NCI-H345 (cell line): ENCODE measurements at regions not wholly inside any gene's neighbourhood (a gene's known extent, or its start where the extent isn't known, plus 50 kb on each side); places are given as distances from the start of the nearest gene placed in this dataset.

ENCODE experiments used
- DNase-seq: peaks from one replicate; lab custom pipeline; 2025; lab: John Stamatoyannopoulos, UW

DNA sequence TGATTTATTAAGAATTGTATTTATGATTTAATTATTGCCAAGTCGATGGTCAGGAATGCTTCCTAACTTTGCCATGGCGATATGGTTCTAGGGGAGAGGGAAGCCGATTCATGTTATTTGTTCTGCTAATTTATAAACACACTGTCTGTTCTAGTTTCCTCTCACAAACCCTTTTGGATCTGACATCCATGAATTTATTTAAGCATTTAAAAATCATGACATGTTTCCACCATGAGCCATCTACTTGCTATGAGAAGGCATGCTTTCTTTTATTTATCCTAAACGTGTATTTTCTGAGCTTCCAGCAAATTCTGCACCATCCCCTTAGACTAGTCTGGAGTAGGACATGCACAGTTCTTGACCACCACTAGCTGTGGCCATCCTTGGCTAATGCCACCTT, 136.6 kb upstream of the STC2 start:
- no peak for DNase-seq

DNA sequence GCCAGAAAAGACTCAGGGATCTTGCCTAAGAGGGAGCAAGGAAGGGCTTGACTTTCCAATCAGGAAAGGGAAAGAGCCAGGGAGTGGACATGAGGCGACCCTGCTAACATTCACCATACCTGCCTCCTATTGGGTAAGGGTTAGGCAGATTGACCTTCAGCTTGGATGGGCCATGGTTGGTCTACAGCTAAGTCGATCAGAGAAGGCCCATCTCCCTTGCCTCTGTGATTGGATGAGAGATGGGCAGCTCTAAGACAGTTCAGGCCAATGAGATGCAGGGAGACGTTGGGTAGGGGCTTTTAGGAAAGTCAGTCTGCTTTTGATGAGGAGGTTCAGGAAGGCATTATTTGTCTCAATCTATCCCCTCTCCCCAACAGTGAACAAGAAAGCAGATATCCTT, 135.0 kb upstream of the STC2 start:
- no peak for DNase-seq

DNA sequence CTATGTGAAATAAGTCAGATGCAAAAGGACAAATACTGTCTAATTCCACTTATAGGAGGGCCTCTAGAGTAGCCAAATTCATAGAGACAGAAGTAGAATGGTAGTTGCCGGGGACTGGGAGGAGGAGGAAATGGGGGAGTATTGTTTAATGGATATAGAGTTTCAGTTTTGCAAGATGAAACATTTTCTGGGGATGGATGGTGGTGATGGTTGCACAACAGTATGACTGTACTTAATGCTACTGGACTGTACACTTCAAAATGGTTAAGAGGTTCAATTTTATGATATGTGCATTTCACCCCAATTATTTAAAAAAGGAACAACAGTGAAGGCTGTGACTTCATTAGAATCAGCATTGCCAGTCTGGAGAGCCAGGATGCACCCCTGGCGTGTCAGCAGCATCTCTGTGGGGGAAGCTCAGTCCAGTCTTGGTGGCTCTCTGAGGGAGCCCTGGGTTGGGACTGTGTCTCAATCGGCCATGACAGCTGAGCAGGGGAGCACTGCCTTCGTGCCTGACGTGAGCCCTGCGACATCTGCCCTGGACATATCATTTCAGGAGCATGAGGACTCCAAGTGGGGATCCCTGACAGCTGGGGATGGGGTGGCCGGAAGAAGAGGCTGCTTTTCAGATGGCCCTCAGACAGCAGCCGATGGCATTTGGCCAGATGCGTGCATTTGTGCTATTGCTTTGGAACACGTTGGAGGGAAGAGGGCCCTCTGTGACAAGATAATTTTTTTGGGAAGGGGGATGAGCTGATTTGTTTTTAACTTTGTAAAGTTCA, 130.8 kb upstream of the STC2 start:
- no peak for DNase-seq

DNA sequence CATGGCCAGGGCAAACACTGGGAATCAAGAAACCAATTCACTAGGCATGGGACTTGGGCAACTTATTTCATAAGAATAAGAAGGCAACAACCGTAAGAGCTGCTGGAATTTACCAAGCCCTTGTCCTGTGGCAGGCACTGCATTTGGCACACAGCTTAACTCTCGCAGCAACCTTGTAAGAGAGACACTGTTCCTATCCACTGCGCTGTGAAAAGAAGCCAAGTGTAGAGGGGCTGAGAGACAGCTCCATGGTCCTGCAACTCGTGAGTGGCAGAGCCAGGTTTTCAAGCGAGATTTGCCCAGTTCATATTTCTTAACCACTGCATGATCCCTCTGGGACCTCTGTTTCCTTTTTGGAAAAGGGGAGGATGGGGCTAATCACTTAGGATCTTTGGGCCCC, 129.3 kb upstream of the STC2 start:
- no peak for DNase-seq

GRCh38 chr5:173456751-173457171, 128.5 kb upstream of the STC2 start:
- no peak for DNase-seq

GRCh38 chr5:173456181-173456580, 128.0 kb upstream of the STC2 start:
- no peak for DNase-seq

DNA sequence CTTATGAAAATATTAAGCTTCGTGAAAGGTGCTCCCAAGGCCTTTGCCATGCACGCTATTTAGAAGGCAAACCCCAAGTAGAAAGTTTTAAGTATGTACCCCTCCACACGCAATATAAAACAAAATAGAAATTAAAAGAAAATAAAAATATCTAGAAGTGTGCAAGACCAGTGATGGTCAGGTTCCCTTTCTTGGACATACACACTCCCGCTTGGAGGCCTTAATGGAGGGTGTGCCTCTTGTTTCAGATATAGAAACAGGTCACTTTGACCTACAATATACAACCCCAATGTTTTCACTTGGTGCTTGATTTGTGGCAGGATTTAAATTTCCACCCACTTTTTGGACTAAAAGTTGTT, 127.4 kb upstream of the STC2 start:
- no peak for DNase-seq

DNA sequence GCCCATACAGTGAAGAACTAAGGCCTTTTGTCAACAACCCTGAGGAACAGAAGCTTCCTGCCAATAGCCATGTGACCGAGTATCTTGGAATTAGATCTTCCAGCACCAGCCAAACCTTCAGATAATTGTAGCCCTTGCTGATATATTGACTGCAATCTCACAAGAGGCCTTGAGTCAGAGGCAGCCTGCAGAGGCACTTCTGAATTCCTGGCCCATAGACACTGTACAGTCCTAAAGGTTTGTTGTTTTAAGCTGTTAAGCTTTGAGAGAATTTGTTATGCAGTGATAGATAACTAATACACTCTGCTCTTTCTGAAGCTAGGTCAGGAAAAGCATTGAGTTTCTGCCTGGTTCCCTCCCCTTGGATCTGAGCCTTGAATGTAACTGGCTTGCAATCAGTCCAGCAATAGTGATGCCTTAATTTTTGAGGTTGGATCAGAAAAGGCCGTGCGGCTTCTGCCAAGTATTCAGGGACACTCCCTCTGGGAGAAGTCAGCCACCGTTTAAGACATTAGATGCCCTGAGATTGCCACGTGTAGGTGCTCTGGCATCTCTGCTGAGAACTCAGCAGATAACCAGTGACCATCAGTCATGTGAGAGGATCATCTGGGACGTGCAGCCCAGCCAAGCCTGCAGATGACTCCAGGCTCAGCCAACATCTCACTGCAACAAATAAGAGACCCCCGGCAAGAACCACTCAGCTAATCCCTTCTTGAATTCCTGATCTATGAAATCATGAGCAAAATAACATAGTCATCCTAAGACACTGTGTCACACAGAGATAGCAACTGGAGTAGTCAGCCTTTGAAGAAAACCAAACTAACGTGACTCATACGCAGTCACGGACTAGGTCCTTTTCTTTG, 126.8 kb upstream of the STC2 start:
- no peak for DNase-seq

- no peak for DNase-seq
These were observed 126.1 kb upstream of the STC2 start for GRCh38 chr5:173454361-173454735.

GRCh38 chr5:173453167-173453566, 125.0 kb upstream of the STC2 start:
- DNase-seq = no peak

GRCh38 chr5:173452119-173452905, 124.1 kb upstream of the STC2 start:
- no peak for DNase-seq

DNA sequence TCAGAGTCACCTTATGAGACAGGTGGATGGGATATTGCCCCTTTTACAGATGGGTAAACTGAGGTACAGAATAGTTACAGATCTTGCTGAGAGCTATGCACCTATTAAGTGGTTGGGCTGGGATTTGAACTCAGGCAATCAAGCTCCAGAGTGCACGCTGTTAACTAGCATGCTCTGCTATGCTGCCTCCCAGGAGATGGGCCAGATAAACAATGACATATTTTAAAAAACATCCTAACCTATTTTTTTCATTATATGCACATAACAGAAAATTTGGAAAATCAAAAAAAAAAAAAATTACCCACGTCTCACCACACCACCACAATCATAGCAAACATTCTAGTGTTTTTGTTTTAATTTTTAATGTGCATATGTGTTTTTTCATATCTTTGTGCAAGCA, 123.4 kb upstream of the STC2 start:
- no peak for DNase-seq

DNA sequence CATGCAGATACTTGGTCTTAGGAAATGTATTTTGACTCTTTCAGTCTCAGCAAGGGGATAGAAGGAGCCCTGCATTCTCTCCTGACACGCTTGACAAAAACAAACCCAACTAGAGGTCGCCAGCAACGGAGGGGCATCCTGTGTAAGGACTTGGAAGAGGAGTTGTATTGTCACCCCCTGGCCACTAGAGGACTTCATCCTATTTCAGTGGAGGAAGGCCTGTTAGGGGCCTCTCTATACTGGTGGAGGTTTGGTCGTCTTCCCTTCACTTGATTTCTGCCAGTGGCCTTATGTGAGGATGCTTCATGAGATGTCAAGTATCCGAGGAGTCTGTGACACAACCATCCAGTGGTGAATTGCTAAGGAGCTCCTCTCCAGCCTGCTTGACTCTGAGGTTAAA, 122.8 kb upstream of the STC2 start:
- DNase-seq = no peak

- no peak for DNase-seq
These were observed 122.0 kb upstream of the STC2 start for GRCh38 chr5:173450188-173450587.

- DNase-seq = no peak
These were observed 120.6 kb upstream of the STC2 start for GRCh38 chr5:173448856-173449255.

DNA sequence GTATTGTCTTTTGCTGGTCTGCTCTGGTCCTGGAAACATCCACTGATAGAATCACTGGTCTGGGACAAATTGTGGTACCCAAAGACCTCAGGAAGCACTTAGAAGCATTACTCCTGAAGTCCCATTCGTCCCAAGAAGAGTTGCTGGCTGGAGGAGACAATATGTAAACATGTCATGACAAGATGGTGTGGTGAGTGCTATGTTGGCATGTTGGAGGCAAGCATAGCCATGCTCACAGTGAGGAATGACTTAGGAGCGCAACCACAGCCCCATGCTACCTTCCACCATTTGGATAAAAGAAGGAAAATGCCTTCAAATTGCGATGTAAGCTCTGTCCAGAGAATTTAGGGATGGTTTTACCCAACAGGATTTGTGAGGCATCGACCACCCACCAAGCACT, 115.8 kb upstream of the STC2 start:
- no peak for DNase-seq

- DNase-seq = no peak
These were observed 112.9 kb upstream of the STC2 start for GRCh38 chr5:173441053-173441628.

DNA sequence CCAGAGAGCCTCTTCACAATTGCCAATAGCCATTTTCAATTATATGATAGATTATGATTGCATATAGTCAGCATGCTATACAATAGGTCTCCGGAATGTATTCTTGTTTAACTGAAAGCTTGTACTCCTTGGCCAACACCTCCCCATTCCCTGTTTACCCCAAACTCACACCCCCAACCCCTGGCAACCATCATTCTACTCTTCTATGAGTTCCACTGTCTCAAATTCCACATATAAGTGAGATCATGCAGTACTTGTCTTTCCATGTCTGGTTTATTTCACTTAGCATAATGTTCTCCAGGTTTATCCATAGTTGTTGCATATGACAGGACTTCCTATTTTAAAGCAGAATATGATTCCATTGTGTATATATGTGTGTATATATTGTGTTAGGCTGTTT, 110.7 kb upstream of the STC2 start:
- no peak for DNase-seq

GRCh38 chr5:173435447-173435846, 107.2 kb upstream of the STC2 start:
- DNase-seq = no peak

- DNase-seq = no peak
These were observed 106.1 kb upstream of the STC2 start for GRCh38 chr5:173434270-173434669.

- DNase-seq = no peak
These were observed 102.2 kb upstream of the STC2 start for GRCh38 chr5:173430394-173430793.

DNA sequence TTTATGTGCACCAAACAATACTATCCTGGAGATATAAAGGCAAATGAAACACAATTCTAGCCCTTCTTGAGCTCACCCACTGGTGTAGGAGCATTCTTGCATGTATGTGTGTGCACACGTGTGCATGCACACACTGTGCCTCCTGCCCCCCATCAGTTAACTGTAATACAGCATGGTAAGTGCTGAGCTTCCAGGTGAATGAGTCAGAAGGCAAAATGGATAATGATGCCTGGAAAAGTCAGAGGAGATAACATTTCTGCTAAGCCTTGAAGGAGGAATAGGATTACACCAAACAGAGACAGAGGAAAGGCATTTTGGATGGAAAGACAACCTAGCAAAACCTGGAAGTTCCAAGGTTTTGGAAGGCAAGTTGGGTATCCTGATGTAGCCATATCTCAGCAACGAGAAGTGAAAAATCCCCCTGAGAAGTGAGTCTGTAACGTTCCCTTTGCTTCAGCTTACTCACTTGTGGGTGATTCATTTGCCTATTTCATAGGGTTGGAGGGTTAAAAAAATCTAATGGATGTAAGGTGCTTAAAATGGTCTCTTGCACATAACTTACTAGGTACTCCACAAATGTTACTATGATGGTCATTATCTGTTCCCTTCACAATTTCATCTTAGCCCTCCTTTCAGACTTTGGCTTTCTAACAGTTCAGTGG, 101.4 kb upstream of the STC2 start:
- no peak for DNase-seq
